HepG2 (cell line): ENCODE measurements at regions not wholly inside any gene's neighbourhood (a gene's known extent, or its start where the extent isn't known, plus 50 kb on each side); places are given as distances from the start of the nearest gene placed in this dataset.
A peak's percentile ranks its signal among the peaks of the same experiment; 100 is the strongest.

ENCODE experiments used
- EHMT2 ChIP-seq: fragments of 200-600 bp; sonication (generic); IDR thresholded peaks from 2 replicates; pipeline ENCODE4 v1.7.0; 2017; ENCODE audit warnings: antibody characterized with exemption, low read depth, low read length, borderline replicate concordance
- EP300 ChIP-seq, 3 experiments: sonication (generic) in 1 of 3; formaldehyde crosslinking in 1 of 3; IDR thresholded peaks; 2 replicates each; pipeline versions ENCODE4 v1.5.1 to v1.6.1; 2011 to 2020; ENCODE audit warnings: low read depth in 2 of 3, low read length in 2 of 3, borderline replicate concordance in 1 of 3, improper control_type of control experiment in 1 of 3, mild to moderate bottlenecking in 1 of 3, missing genetic modification reagents in 1 of 3, moderate library complexity in 1 of 3
- FOXA1 ChIP-seq, 2 experiments: fragments of 450-650 bp in 1 of 2; sonication (generic) in 1 of 2; formaldehyde crosslinking in 1 of 2; IDR thresholded peaks; 2 replicates each; pipeline versions ENCODE4 v1.4.0 to v1.6.1; 2016 to 2020; ENCODE audit warnings: missing genetic modification reagents in 1 of 2
- FOXA3 ChIP-seq: IDR thresholded peaks from 2 replicates; pipeline ENCODE4 v1.6.1; 2016; ENCODE audit warnings: missing genetic modification reagents, missing compliant biosample characterization
- GATAD2A ChIP-seq: IDR thresholded peaks from 2 replicates; pipeline ENCODE4 v1.6.1; 2016
- KDM1A ChIP-seq: IDR thresholded peaks from 2 replicates; pipeline ENCODE4 v1.6.1; 2016; ENCODE audit warnings: missing compliant biosample characterization
- NCOA2 ChIP-seq: sonication (generic); formaldehyde crosslinking; IDR thresholded peaks from 2 replicates; pipeline ENCODE4 v1.8.0; 2022; ENCODE audit warnings: inconsistent platforms
- NFIC ChIP-seq: IDR thresholded peaks from 2 replicates; pipeline ENCODE4 v1.6.1; 2012; ENCODE audit warnings: mild to moderate bottlenecking, low read length, inconsistent platforms
- POGZ ChIP-seq: sonication (generic); formaldehyde crosslinking; IDR thresholded peaks from 2 replicates; pipeline ENCODE4 v1.4.0; 2020; ENCODE audit warnings: mild to moderate bottlenecking, missing genetic modification reagents
- RCOR2 ChIP-seq: IDR thresholded peaks from 2 replicates; pipeline ENCODE4 v1.6.1; 2016; ENCODE audit warnings: missing biosample characterization, missing genetic modification reagents
- SOX5 ChIP-seq: IDR thresholded peaks from 2 replicates; pipeline ENCODE4 v1.6.1; 2016; ENCODE audit warnings: borderline replicate concordance
- ZNF10 ChIP-seq: sonication (generic); formaldehyde crosslinking; IDR thresholded peaks from 2 replicates; pipeline ENCODE4 v1.4.0; 2020; ENCODE audit warnings: mild to moderate bottlenecking, low read depth, missing genetic modification reagents, borderline replicate concordance
- ZNF382 ChIP-seq: sonication (generic); formaldehyde crosslinking; IDR thresholded peaks from 2 replicates; pipeline ENCODE4 v1.5.0; 2020; ENCODE audit warnings: missing genetic modification reagents, mild to moderate bottlenecking, borderline replicate concordance
- ZNF761 ChIP-seq: sonication (generic); formaldehyde crosslinking; conservative IDR thresholded peaks from 2 replicates; pipeline ENCODE4 v1.4.0; 2020; ENCODE audit warnings: mild to moderate bottlenecking, missing genetic modification reagents
- TF ChIP-seq, protein P1 (sequence below): sonication (generic); formaldehyde crosslinking; IDR thresholded peaks from 2 replicates; pipeline ENCODE4 v1.4.0; 2020; ENCODE audit warnings: mild to moderate bottlenecking, missing genetic modification reagents, borderline replicate concordance
- TF ChIP-seq, protein P2 (sequence below): sonication (generic); formaldehyde crosslinking; IDR thresholded peaks from 2 replicates; pipeline ENCODE4 v1.5.1; 2020; ENCODE audit warnings: missing genetic modification reagents, mild to moderate bottlenecking, borderline replicate concordance
- TF ChIP-seq, protein P3 (sequence below): sonication (generic); formaldehyde crosslinking; IDR thresholded peaks from 2 replicates; pipeline ENCODE4 v1.4.0; 2020; ENCODE audit warnings: missing genetic modification reagents
- TF ChIP-seq, protein P4 (sequence below): IDR thresholded peaks from 2 replicates; pipeline ENCODE4 v1.6.1; 2016; ENCODE audit warnings: low read depth

DNA sequence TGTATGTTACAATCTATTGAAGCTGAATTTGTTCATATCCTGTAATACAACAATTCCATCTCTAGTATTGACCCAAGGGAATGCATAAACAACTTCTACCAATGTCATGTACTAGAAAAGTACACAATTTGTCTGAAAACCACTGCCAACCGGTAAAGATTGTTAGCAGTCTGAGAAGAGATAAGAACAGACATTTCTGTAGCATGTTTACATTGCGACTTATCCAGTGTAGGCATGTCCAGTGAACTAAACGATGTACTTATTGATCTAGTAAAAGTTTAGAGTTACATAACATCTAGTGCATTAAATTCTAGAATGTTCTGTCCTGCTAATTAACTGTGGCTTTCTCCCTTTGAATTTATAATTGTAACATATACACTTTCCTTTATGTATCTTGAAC, 425.9 kb downstream of the SLITRK6 start (continued):
- TF ChIP-seq, protein P1, sequence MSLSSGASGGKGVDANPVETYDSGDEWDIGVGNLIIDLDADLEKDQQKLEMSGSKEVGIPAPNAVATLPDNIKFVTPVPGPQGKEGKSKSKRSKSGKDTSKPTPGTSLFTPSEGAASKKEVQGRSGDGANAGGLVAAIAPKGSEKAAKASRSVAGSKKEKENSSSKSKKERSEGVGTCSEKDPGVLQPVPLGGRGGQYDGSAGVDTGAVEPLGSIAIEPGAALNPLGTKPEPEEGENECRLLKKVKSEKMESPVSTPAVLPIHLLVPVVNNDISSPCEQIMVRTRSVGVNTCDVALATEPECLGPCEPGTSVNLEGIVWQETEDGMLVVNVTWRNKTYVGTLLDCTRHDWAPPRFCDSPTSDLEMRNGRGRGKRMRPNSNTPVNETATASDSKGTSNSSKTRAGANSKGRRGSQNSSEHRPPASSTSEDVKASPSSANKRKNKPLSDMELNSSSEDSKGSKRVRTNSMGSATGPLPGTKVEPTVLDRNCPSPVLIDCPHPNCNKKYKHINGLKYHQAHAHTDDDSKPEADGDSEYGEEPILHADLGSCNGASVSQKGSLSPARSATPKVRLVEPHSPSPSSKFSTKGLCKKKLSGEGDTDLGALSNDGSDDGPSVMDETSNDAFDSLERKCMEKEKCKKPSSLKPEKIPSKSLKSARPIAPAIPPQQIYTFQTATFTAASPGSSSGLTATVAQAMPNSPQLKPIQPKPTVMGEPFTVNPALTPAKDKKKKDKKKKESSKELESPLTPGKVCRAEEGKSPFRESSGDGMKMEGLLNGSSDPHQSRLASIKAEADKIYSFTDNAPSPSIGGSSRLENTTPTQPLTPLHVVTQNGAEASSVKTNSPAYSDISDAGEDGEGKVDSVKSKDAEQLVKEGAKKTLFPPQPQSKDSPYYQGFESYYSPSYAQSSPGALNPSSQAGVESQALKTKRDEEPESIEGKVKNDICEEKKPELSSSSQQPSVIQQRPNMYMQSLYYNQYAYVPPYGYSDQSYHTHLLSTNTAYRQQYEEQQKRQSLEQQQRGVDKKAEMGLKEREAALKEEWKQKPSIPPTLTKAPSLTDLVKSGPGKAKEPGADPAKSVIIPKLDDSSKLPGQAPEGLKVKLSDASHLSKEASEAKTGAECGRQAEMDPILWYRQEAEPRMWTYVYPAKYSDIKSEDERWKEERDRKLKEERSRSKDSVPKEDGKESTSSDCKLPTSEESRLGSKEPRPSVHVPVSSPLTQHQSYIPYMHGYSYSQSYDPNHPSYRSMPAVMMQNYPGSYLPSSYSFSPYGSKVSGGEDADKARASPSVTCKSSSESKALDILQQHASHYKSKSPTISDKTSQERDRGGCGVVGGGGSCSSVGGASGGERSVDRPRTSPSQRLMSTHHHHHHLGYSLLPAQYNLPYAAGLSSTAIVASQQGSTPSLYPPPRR: no peak
- TF ChIP-seq SOX5: peak; percentile 12; the same call in 1 of the 2 replicates
- no peak for TF ChIP-seq ZNF761 (CRISPR knock-in tag)
- TF ChIP-seq EP300 (IDR thresholded peaks at IDR 0.05; ENCODE audit: low read depth in 2 of 2, low read length in 2 of 2): peak in 1 of 2 experiments; percentile 46; a peak in 1 of 4 replicates
- no peak for TF ChIP-seq EP300 (CRISPR knock-in tag; IDR thresholded peaks at IDR 0.05; ENCODE audit: borderline replicate concordance)
- no peak for TF ChIP-seq KDM1A (CRISPR knock-in tag)
- TF ChIP-seq, protein P2, sequence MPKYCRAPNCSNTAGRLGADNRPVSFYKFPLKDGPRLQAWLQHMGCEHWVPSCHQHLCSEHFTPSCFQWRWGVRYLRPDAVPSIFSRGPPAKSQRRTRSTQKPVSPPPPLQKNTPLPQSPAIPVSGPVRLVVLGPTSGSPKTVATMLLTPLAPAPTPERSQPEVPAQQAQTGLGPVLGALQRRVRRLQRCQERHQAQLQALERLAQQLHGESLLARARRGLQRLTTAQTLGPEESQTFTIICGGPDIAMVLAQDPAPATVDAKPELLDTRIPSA (CRISPR knock-in tag): no peak
- TF ChIP-seq FOXA3: peak; percentile 69
- TF ChIP-seq ZNF10 (CRISPR knock-in tag): no peak
- TF ChIP-seq ZNF382 (CRISPR knock-in tag): no peak
- no peak for TF ChIP-seq FOXA1 (IDR thresholded peaks at IDR 0.05)
- TF ChIP-seq FOXA1 (CRISPR knock-in tag; IDR thresholded peaks at IDR 0.05): no peak
- TF ChIP-seq NCOA2: 0 out of 2 replicates have a peak, but pooled peaks have one; percentile 24
- no peak for TF ChIP-seq EHMT2
- peak; percentile 55 for TF ChIP-seq GATAD2A
- TF ChIP-seq, protein P3, sequence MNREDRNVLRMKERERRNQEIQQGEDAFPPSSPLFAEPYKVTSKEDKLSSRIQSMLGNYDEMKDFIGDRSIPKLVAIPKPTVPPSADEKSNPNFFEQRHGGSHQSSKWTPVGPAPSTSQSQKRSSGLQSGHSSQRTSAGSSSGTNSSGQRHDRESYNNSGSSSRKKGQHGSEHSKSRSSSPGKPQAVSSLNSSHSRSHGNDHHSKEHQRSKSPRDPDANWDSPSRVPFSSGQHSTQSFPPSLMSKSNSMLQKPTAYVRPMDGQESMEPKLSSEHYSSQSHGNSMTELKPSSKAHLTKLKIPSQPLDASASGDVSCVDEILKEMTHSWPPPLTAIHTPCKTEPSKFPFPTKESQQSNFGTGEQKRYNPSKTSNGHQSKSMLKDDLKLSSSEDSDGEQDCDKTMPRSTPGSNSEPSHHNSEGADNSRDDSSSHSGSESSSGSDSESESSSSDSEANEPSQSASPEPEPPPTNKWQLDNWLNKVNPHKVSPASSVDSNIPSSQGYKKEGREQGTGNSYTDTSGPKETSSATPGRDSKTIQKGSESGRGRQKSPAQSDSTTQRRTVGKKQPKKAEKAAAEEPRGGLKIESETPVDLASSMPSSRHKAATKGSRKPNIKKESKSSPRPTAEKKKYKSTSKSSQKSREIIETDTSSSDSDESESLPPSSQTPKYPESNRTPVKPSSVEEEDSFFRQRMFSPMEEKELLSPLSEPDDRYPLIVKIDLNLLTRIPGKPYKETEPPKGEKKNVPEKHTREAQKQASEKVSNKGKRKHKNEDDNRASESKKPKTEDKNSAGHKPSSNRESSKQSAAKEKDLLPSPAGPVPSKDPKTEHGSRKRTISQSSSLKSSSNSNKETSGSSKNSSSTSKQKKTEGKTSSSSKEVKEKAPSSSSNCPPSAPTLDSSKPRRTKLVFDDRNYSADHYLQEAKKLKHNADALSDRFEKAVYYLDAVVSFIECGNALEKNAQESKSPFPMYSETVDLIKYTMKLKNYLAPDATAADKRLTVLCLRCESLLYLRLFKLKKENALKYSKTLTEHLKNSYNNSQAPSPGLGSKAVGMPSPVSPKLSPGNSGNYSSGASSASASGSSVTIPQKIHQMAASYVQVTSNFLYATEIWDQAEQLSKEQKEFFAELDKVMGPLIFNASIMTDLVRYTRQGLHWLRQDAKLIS (CRISPR knock-in tag): no peak
- TF ChIP-seq NFIC: peak; percentile 40; the same call in 1 of the 2 replicates
- peak; percentile 55; the same call in 1 of the 2 replicates for TF ChIP-seq POGZ
- no peak for TF ChIP-seq RCOR2 (CRISPR knock-in tag)
- TF ChIP-seq, protein P4, sequence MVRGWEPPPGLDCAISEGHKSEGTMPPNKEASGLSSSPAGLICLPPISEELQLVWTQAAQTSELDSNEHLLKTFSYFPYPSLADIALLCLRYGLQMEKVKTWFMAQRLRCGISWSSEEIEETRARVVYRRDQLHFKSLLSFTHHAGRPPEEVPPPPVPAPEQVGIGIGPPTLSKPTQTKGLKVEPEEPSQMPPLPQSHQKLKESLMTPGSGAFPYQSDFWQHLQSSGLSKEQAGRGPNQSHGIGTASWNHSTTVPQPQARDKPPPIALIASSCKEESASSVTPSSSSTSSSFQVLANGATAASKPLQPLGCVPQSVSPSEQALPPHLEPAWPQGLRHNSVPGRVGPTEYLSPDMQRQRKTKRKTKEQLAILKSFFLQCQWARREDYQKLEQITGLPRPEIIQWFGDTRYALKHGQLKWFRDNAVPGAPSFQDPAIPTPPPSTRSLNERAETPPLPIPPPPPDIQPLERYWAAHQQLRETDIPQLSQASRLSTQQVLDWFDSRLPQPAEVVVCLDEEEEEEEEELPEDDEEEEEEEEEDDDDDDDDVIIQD: peak; percentile 28; the same call in 1 of the 2 replicates
- TF ChIP-seq, all 625 proteins: peak for 17
